H1 (cell line): ENCODE measurements at regions not wholly inside any gene's neighbourhood (a gene's known extent, or its start where the extent isn't known, plus 50 kb on each side); places are given as distances from the start of the nearest gene placed in this dataset.

Experiments
- CTCF ChIA-PET: fragments of 300-600 bp; sonication (Branson Sonifier 250); formaldehyde crosslinking; loops from one replicate; lab custom pipeline; 2021; ENCODE audit not compliant: partially characterized antibody; lab: Charles Lee
- POLR2A ChIA-PET: fragments of 300-600 bp; sonication (Branson Sonifier 250); formaldehyde crosslinking; loops from one replicate; lab custom pipeline; 2021; ENCODE audit warnings: inconsistent platforms; ENCODE audit not compliant: partially characterized antibody; lab: Charles Lee
- DNase-seq, 2 experiments: peaks; one replicate each; pipeline versions ENCODE4 v3.0.0 to v3.0.0-alpha.2; 2010 to 2022; ENCODE audit warnings: low spot score in 2 of 2, low read depth in 1 of 2, mixed read lengths in 1 of 2
- FAIRE-seq: peaks from 2 replicates; lab custom pipeline; 2011; peaks lifted over from hg19 to GRCh38; lab: Jason Lieb, UNC
- H2AFZ ChIP-seq: 2 replicates; pipeline ENCODE4 v1.8.1; 2012; ENCODE audit warnings: low read length, inconsistent platforms
- H2AK5ac ChIP-seq: 2 replicates; pipeline ENCODE4 v1.6.1; 2013; ENCODE audit warnings: low read depth, low read length
- H2BK120ac ChIP-seq: replicated peaks from 2 replicates; pipeline ENCODE3; 2013; ENCODE audit warnings: low read depth, low read length, inconsistent platforms
- H2BK12ac ChIP-seq: 2 replicates; pipeline ENCODE4 v1.6.1; 2013; ENCODE audit warnings: low read depth, low read length
- H2BK15ac ChIP-seq: 2 replicates; pipeline ENCODE4 v1.6.1; 2013; ENCODE audit warnings: low read length
- H2BK20ac ChIP-seq: 2 replicates; pipeline ENCODE4 v1.6.1; 2013; ENCODE audit warnings: low read length
- H2BK5ac ChIP-seq: 2 replicates; pipeline ENCODE4 v1.6.1; 2013; ENCODE audit warnings: low read depth, low read length
- H3K14ac ChIP-seq: 2 replicates; pipeline ENCODE4 v1.6.1; 2013; ENCODE audit warnings: inconsistent platforms; ENCODE audit not compliant: insufficient read length
- H3K18ac ChIP-seq: 2 replicates; pipeline ENCODE4 v1.6.1; 2013; ENCODE audit warnings: low read length; ENCODE audit errors: extremely low read depth
- H3K23ac ChIP-seq: 2 replicates; pipeline ENCODE4 v1.6.1; 2013; ENCODE audit warnings: inconsistent platforms; ENCODE audit not compliant: insufficient read length
- H3K23me2 ChIP-seq: 2 replicates; pipeline ENCODE4 v1.6.1; 2013; ENCODE audit warnings: low read depth, low read length
- H3K27ac ChIP-seq: 2 replicates; pipeline ENCODE4 v1.6.1; 2011; ENCODE audit warnings: low read depth, low read length, inconsistent platforms
- H3K27me3 ChIP-seq, 4 experiments: replicated peaks in 1 of 4; 1 replicate in 1 of 4; 2 replicates in 3 of 4; pipeline versions ENCODE4 v1.6.1 to v1.8.1; 2011 to 2013; ENCODE audit warnings: low read length in 3 of 4, mild to moderate bottlenecking in 3 of 4, inconsistent platforms in 2 of 4, mixed read lengths in 2 of 4, moderate library complexity in 1 of 4; ENCODE audit not compliant: control insufficient read depth in 3 of 4, insufficient read depth in 3 of 4; ENCODE audit errors: extremely low read depth in 1 of 4
- H3K36me3 ChIP-seq, 4 experiments: 2 replicates each; pipeline versions ENCODE4 v1.6.1 to v1.8.1; 2011 to 2013; ENCODE audit warnings: mild to moderate bottlenecking in 4 of 4, low read length in 3 of 4, moderate library complexity in 2 of 4, control low read depth in 1 of 4, inconsistent platforms in 1 of 4; ENCODE audit not compliant: insufficient read depth in 4 of 4, control insufficient read depth in 2 of 4
- H3K4ac ChIP-seq: replicated peaks from 2 replicates; pipeline ENCODE3; 2013; ENCODE audit warnings: low read length, low read depth, mixed read lengths, inconsistent platforms; ENCODE audit not compliant: insufficient read length
- H3K4me1 ChIP-seq, 4 experiments: replicated peaks in 1 of 4; 1 replicate in 1 of 4; 2 replicates in 3 of 4; pipeline versions ENCODE4 v1.6.1 to v1.8.1; 2011 to 2013; ENCODE audit warnings: low read length in 3 of 4, inconsistent platforms in 2 of 4, mixed read lengths in 1 of 4; ENCODE audit not compliant: insufficient read depth in 4 of 4, control insufficient read depth in 3 of 4
- H3K4me2 ChIP-seq, 2 experiments: 2 replicates each; pipeline versions ENCODE4 v1.6.1 to v1.8.1; 2011 to 2013; ENCODE audit warnings: low read depth in 2 of 2, low read length in 2 of 2, control low read depth in 1 of 2, inconsistent platforms in 1 of 2, mild to moderate bottlenecking in 1 of 2; ENCODE audit not compliant: insufficient read depth in 1 of 2
- H3K4me3 ChIP-seq, 4 experiments: fragments of 200-600, 300-600 bp in 1 of 4; sonication (generic), shearing (Covaris generic), sonication (Bioruptor Twin) in 1 of 4; 2 replicates each; pipeline versions ENCODE4 v1.5.1 to v1.8.1; 2011 to 2016; ENCODE audit warnings: low read length in 4 of 4, low read depth in 3 of 4, control low read depth in 2 of 4, inconsistent platforms in 2 of 4, mild to moderate bottlenecking in 2 of 4, mixed read lengths in 1 of 4, moderate library complexity in 1 of 4; ENCODE audit not compliant: insufficient read depth in 2 of 4; ENCODE audit errors: extremely low read depth in 1 of 4
- H3K56ac ChIP-seq: replicated peaks from 2 replicates; pipeline ENCODE3; 2013; ENCODE audit warnings: low read depth, mild to moderate bottlenecking, mixed read lengths, low read length, inconsistent platforms; ENCODE audit not compliant: insufficient read length
- H3K79me1 ChIP-seq: 2 replicates; pipeline ENCODE4 v1.6.1; 2013; ENCODE audit warnings: low read depth, low read length, control low read depth
- H3K79me2 ChIP-seq, 2 experiments: 2 replicates each; pipeline versions ENCODE4 v1.6.1 to v1.8.1; 2012 to 2013; ENCODE audit warnings: low read length in 2 of 2, mild to moderate bottlenecking in 2 of 2, inconsistent platforms in 1 of 2; ENCODE audit not compliant: insufficient read depth in 2 of 2, control insufficient read depth in 1 of 2
- H3K9ac ChIP-seq, 4 experiments: replicated peaks in 1 of 4; 1 replicate in 1 of 4; 2 replicates in 3 of 4; pipeline versions ENCODE4 v1.6.1 to v1.8.1; 2011 to 2013; ENCODE audit warnings: low read depth in 3 of 4, low read length in 3 of 4, control low read depth in 2 of 4, mild to moderate bottlenecking in 2 of 4, moderate library complexity in 2 of 4, inconsistent platforms in 1 of 4; ENCODE audit errors: extremely low read depth in 1 of 4
- H3K9me3 ChIP-seq, 2 experiments: 2 replicates each; pipeline versions ENCODE4 v1.6.1 to v1.8.1; 2012 to 2013; ENCODE audit warnings: mild to moderate bottlenecking in 2 of 2, moderate library complexity in 2 of 2, control low read depth in 1 of 2, inconsistent platforms in 1 of 2, low read depth in 1 of 2, low read length in 1 of 2, mixed read lengths in 1 of 2; ENCODE audit not compliant: insufficient read depth in 2 of 2
- H4K20me1 ChIP-seq, 2 experiments: replicated peaks in 1 of 2; 2 replicates each; pipeline versions ENCODE3 to v1.8.1; 2011 to 2013; ENCODE audit warnings: inconsistent platforms in 2 of 2, low read length in 2 of 2, mild to moderate bottlenecking in 1 of 2; ENCODE audit not compliant: insufficient read depth in 2 of 2, control insufficient read depth in 1 of 2
- H4K5ac ChIP-seq: 2 replicates; pipeline ENCODE4 v1.6.1; 2013; ENCODE audit warnings: low read length, low read depth, mixed read lengths, inconsistent platforms; ENCODE audit not compliant: insufficient read length
- H4K8ac ChIP-seq: 2 replicates; pipeline ENCODE4 v1.8.0; 2013; ENCODE audit warnings: mild to moderate bottlenecking, moderate library complexity, low read length, inconsistent platforms; ENCODE audit not compliant: insufficient read depth; ENCODE audit errors: extremely low read depth
- H4K91ac ChIP-seq: replicated peaks from 2 replicates; pipeline ENCODE3; 2013; ENCODE audit warnings: low read length, mixed read lengths, inconsistent platforms; ENCODE audit not compliant: insufficient read length
- BRCA1 ChIP-seq: IDR thresholded peaks from 2 replicates; pipeline ENCODE4 v1.6.1; 2012; ENCODE audit warnings: low read depth, low read length, improper control_type of control experiment
- EGR1 ChIP-seq: IDR thresholded peaks from 2 replicates; pipeline ENCODE4 v1.6.1; 2011; ENCODE audit warnings: low read depth, low read length, borderline replicate concordance
- POLR2AphosphoS5 ChIP-seq: IDR thresholded peaks from 2 replicates; pipeline ENCODE4 v1.6.1; 2011; ENCODE audit warnings: low read depth, low read length
- SRF ChIP-seq: IDR thresholded peaks from 2 replicates; pipeline ENCODE4 v1.6.1; 2011; ENCODE audit warnings: mild to moderate bottlenecking, low read depth, low read length, moderate library complexity
- WGBS, 2 experiments: shearing (Covaris generic) in 1 of 2; methylation state at CpG; one replicate each; pipeline versions ENCODE4 v1.1.6 to v1.1.7; 2013 to 2015; ENCODE audit warnings: low lambda C conversion rate in 2 of 2, mixed read lengths in 2 of 2, inconsistent platforms in 1 of 2, low coverage in 1 of 2, missing lambda C conversion rate in 1 of 2; ENCODE audit not compliant: insufficient replicate concordance in 2 of 2, insufficient coverage in 1 of 2, insufficient read length in 1 of 2; ENCODE audit errors: extremely low coverage in 1 of 2, missing lambda C conversion rate in 1 of 2; 5-methylcytosine and 5-hydroxymethylcytosine counted together

- no peak for FAIRE-seq
- CTCF ChIA-PET = interaction anchor here (0.8 to 0.9 kb wide), 3 partner anchors 12 to 743 kb away, joined by 3 read pairs; no protein-coding TSS in a partner anchor
- 92% methylated on average over 2 of the region's 2 CpGs; no CpG with 5 or more reads in 1 of the 2 experiments for WGBS, 2 experiments
Observed at GRCh38 chr10:56912043-56912442, 551.0 kb upstream of the ZWINT start.

More at GRCh38 chr10:56912043-56912442, 551.0 kb upstream of the ZWINT start:
- POLR2A ChIA-PET = no interaction called here
- no peaks in the 10 kb centered on the region for H3K9me3 ChIP-seq
- H3K27me3 ChIP-seq = no peaks in the 10 kb centered on the region
- H4K8ac ChIP-seq = no peak overlapping the region
- no peak overlapping the region for H3K27ac ChIP-seq
- no peaks in the 10 kb centered on the region for H3K36me3 ChIP-seq
- no peak overlapping the region for H3K4me2 ChIP-seq
- no peak for TF ChIP-seq POLR2AphosphoS5
- TF ChIP-seq SRF = no peak
- no peak for TF ChIP-seq BRCA1
- no peak for TF ChIP-seq EGR1
- H3K79me2 ChIP-seq = no peaks in the 10 kb centered on the region
- H3K56ac ChIP-seq = no peak overlapping the region
- H3K4ac ChIP-seq = no peak overlapping the region
- no peaks in the 10 kb centered on the region for H4K20me1 ChIP-seq
- H2BK15ac ChIP-seq = no peak overlapping the region
- no peak overlapping the region for H2BK20ac ChIP-seq
- no peaks in the 10 kb centered on the region for H3K4me1 ChIP-seq
- no peak overlapping the region for H3K14ac ChIP-seq
- H3K23ac ChIP-seq = no peak overlapping the region
- no peak overlapping the region for H2BK5ac ChIP-seq
- no peak overlapping the region for H2BK120ac ChIP-seq
- H3K9ac ChIP-seq = no peak overlapping the region
- no peak overlapping the region for H2BK12ac ChIP-seq
- no peak overlapping the region for H4K91ac ChIP-seq
- no peak overlapping the region for H2AFZ ChIP-seq
- H3K79me1 ChIP-seq = no peaks in the 10 kb centered on the region
- H4K5ac ChIP-seq = no peak overlapping the region
- no peaks in the 10 kb centered on the region for H3K23me2 ChIP-seq
- DNase-seq = no peak
- H3K18ac ChIP-seq = no peak overlapping the region
- no peak overlapping the region for H3K4me3 ChIP-seq
- no peak overlapping the region for H2AK5ac ChIP-seq
